Muscle layer of duodenum (tissue), 2 donors: ENCODE measurements at regions not wholly inside any gene's neighbourhood (a gene's known extent, or its start where the extent isn't known, plus 50 kb on each side); places are given as distances from the start of the nearest gene placed in this dataset.
"Not testable (repeated sequence)": the region's sequence is repeated elsewhere in the genome, so short reads cannot be mapped to it uniquely, and the experiment has no call there.

Experiments
- H3K27ac ChIP-seq: one replicate; pipeline ENCODE4 v1.7.0; 2013; ENCODE audit warnings: mild to moderate bottlenecking, low read length
- H3K27me3 ChIP-seq: one replicate; pipeline ENCODE4 v1.7.0; 2013; ENCODE audit warnings: low read depth, mild to moderate bottlenecking, control low read depth, low read length
- H3K36me3 ChIP-seq, 2 donors: one replicate each; pipeline ENCODE4 v1.7.0; 2013; ENCODE audit warnings: low read length in 2 of 2, control low read depth in 1 of 2, mild to moderate bottlenecking in 1 of 2; ENCODE audit not compliant: insufficient read depth in 2 of 2, control insufficient read depth in 1 of 2
- H3K4me1 ChIP-seq, 2 donors: one replicate each; pipeline ENCODE4 v1.7.0; 2013; ENCODE audit warnings: low read length in 2 of 2, mild to moderate bottlenecking in 2 of 2, control low read depth in 1 of 2, moderate library complexity in 1 of 2; ENCODE audit not compliant: insufficient read depth in 2 of 2, control insufficient read depth in 1 of 2
- H3K4me3 ChIP-seq, 2 donors: one replicate each; pipeline ENCODE4 v1.7.0; 2013; ENCODE audit warnings: low read length in 2 of 2, low read depth in 1 of 2, mild to moderate bottlenecking in 1 of 2
- H3K9me3 ChIP-seq, 2 donors: one replicate each; pipeline ENCODE4 v1.7.0; 2013; ENCODE audit warnings: low read length in 2 of 2, control low read depth in 1 of 2, mild to moderate bottlenecking in 1 of 2; ENCODE audit not compliant: control insufficient read depth in 1 of 2
- donor health status: healthy.

DNA sequence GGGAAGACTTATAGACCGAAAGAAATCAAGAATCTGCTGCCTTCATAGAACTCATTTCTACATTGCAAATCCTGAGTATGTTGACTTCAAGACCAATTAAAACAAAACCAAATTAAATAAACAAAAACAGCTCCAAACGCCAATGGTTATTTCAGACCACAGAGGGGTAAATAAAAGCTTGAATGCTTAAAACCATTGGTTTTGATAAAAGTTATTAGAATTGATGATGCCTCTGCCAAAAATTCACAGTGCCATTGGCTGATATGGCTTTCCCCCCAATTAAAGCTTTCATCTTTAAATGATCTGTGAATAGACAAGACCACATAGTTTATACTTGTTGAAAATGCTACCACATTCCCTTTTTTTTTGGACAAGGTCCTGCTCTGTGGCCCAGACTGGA, 188.5 kb downstream of the NFKBIZ start:
- H3K36me3 ChIP-seq: no peaks in the 10 kb centered on the region
- no peak overlapping the region for H3K27ac ChIP-seq

GRCh38 chr3:102038477-102039142, 189.3 kb downstream of the NFKBIZ start:
- no peak overlapping the region for H3K4me3 ChIP-seq
- no peaks in the 10 kb centered on the region for H3K27me3 ChIP-seq
- H3K4me1 ChIP-seq: no peaks in the 10 kb centered on the region
- H3K9me3 ChIP-seq: peaks cover 0 to 5% of the 10 kb centered on the region in 2 donors
- no peaks in the 10 kb centered on the region for H3K36me3 ChIP-seq
- H3K27ac ChIP-seq: no peak overlapping the region

More for the DNA sequence above, 188.5 kb downstream of the NFKBIZ start:
- Histone ChIP-seq H3K4me3 (no peak overlapping the region), H3K9me3 (peaks cover 0 to 5% of the 10 kb centered on the region in 2 donors), H3K27me3 (no peaks in the 10 kb centered on the region), H3K4me1 (no peaks in the 10 kb centered on the region)

DNA sequence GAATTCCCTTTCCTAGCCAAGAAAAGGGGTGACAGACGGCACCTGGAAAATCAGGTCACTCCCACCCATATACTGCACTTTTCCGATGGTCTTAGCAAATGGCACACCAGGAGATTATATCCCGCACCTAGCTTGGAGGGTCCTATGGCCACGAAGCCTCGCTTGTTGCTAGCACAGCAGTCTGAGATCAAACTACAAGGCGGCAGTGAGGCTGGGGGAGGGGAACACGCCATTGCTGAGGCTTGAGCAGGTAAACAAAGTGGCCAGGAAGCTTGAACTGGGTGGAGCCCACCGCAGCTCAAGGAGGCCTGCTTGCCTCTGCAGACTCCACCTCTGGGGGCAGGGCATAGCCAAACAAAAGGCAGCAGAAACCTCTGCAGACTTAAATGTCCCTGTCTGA, 190.8 kb downstream of the NFKBIZ start:
- not testable (repeated sequence) for H3K27ac ChIP-seq, H3K4me1 ChIP-seq, H3K9me3 ChIP-seq, H3K4me3 ChIP-seq, H3K27me3 ChIP-seq, H3K36me3 ChIP-seq

- Histone ChIP-seq H3K4me3 (no peak overlapping the region), H3K4me1 (no peaks in the 10 kb centered on the region), H3K27ac (no peak overlapping the region), H3K9me3 (no peaks in the 10 kb centered on the region), H3K36me3 (no peaks in the 10 kb centered on the region), H3K27me3 (no peaks in the 10 kb centered on the region)
Measured at GRCh38 chr3:102053375-102053989, 204.2 kb downstream of the NFKBIZ start.

- Histone ChIP-seq H3K4me1 (no peaks in the 10 kb centered on the region), H3K4me3 (no peak overlapping the region), H3K9me3 (no peaks in the 10 kb centered on the region), H3K27me3 (no peaks in the 10 kb centered on the region), H3K27ac (no peak overlapping the region), H3K36me3 (no peaks in the 10 kb centered on the region)
Measured at GRCh38 chr3:102054543-102055080, 205.3 kb downstream of the NFKBIZ start.

- Histone ChIP-seq H3K36me3 (no peaks in the 10 kb centered on the region), H3K9me3 (no peaks in the 10 kb centered on the region), H3K4me3 (no peak overlapping the region), H3K4me1 (no peaks in the 10 kb centered on the region), H3K27ac (no peak overlapping the region), H3K27me3 (no peaks in the 10 kb centered on the region)
Measured at GRCh38 chr3:102057781-102058421, 208.6 kb downstream of the NFKBIZ start.

DNA sequence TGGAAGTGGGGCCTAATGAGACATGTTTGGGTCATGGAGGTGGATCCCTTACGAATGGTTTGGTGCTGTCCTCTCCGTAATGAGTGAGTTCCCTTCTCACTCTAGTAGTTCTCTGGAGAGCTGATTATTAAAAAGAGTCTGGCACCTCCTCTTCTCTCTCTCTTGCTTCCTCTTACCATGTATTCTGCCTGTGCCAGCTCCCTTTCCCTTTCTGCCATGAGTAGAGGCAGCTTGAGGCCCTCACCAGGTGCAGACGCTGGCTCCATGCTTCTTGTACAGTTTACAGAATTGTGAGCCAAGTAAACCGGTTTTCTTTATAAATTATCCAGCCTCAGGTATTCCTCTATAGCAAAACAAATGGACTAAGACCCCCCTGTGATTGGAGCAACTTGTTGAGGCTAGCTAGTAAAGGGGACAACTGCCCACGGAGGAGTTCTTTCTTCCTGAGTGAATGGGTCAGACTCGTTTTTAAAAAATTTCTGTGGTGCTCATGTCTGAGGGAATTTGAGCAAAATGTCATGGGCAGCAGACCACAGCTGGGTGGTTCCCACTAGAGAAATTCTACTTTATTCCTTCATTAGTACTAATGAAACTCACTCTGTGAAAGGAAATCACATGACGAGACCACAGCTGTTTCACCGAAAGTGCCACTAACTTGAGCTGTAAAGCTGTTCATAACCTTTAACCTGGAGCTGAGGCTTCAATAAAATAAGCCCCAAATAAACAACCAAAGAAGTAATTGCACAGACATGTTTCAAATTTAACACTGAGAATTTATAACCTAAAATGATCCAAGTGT, 210.0 kb downstream of the NFKBIZ start:
- Histone ChIP-seq H3K27me3 (no peaks in the 10 kb centered on the region), H3K36me3 (no peaks in the 10 kb centered on the region), H3K27ac (no peak overlapping the region), H3K9me3 (no peaks in the 10 kb centered on the region), H3K4me3 (no peak overlapping the region), H3K4me1 (no peaks in the 10 kb centered on the region)

DNA sequence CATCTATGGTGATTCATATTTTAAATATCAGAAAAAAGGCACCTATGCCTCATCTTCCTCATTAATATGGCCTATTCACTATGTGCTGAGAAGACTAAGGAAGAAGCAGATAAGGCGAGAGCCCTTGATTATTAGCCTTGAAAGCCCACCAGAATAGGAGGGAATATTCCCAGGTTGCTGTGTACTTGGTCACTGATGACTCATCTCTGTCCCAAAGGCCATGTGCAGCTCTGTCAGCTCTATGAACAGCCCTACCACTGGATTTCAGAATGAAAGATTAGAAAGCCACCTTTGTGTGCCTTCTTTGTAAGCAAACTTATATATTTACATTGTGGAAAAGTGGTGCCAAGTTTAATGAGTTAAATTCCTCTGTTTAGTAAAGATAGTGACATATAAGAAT, 211.5 kb downstream of the NFKBIZ start:
- no peak overlapping the region for H3K27ac ChIP-seq
- H3K4me1 ChIP-seq: no peaks in the 10 kb centered on the region
- H3K27me3 ChIP-seq: no peaks in the 10 kb centered on the region
- H3K4me3 ChIP-seq: no peak overlapping the region
- H3K9me3 ChIP-seq: no peaks in the 10 kb centered on the region
- H3K36me3 ChIP-seq: no peaks in the 10 kb centered on the region

DNA sequence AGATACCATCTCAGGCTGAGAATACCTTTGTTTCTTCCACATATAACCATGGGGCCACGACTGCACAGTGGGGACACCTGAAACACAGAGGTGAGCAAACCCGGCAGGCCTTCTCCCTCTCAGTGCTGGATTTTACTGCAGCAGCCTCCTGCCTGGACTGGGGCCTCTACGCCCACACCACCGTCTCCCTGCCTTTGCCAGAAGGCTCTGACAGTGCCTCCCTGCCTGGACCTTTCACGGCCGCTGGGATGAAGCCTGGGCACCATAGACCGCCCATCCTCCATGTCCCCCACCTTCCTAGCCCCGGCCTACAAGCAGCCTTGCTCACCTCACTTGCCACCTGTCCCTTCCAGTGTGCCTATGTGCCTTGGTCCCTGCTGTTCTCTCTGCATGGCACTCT, 214.3 kb downstream of the NFKBIZ start:
- Histone ChIP-seq H3K36me3 (no peaks in the 10 kb centered on the region), H3K4me1 (no peaks in the 10 kb centered on the region), H3K27me3 (no peaks in the 10 kb centered on the region), H3K4me3 (no peak overlapping the region), H3K9me3 (no peaks in the 10 kb centered on the region), H3K27ac (no peak overlapping the region)

DNA sequence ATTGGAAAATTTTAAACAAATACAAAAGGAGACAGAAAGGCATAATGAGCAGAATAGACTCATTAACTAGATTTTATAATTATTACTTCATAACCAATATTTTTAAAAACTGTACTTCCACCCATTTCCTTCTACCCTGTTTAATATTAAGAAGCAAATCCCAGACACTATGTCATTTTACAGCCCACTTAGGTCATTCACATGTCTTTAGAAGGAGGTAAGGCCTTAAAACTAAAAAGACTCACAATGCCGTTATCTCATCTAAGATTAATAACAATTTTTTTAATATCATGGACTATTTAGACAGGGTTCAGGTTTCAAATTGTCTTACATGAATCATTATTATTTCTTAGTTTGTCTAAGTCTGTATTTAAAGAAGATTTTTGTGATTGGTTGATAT, 217.2 kb downstream of the NFKBIZ start:
- H3K36me3 ChIP-seq: peaks cover 0 to 4% of the 10 kb centered on the region in 2 donors

GRCh38 chr3:102068327-102068726, 219.0 kb downstream of the NFKBIZ start:
- H3K27ac ChIP-seq: no peak overlapping the region
- no peak overlapping the region for H3K4me3 ChIP-seq
- H3K27me3 ChIP-seq: no peaks in the 10 kb centered on the region

More for the DNA sequence above, 217.2 kb downstream of the NFKBIZ start:
- Histone ChIP-seq H3K9me3 (no peaks in the 10 kb centered on the region), H3K27ac (no peak overlapping the region), H3K4me1 (no peaks in the 10 kb centered on the region), H3K27me3 (no peaks in the 10 kb centered on the region), H3K4me3 (no peak overlapping the region)

More at GRCh38 chr3:102068327-102068726, 219.0 kb downstream of the NFKBIZ start:
- H3K36me3 ChIP-seq: peaks cover 0 to 4% of the 10 kb centered on the region in 2 donors
- H3K9me3 ChIP-seq: no peaks in the 10 kb centered on the region
- H3K4me1 ChIP-seq: no peaks in the 10 kb centered on the region
